PC-9 (cell line): ENCODE measurements at regions not wholly inside any gene's neighbourhood (a gene's known extent, or its start where the extent isn't known, plus 50 kb on each side); places are given as distances from the start of the nearest gene placed in this dataset.

Experiments used
- BruUV-seq: library from RNA; stranded (reverse); fragments of 400-500 nt; replicated peaks from 2 replicates; lab custom pipeline; 2021; lab: Mats Ljungman, UMichigan
- CTCF ChIA-PET: fragments of 300-600 bp; sonication (Branson Sonifier 250); formaldehyde crosslinking; loops from one replicate; lab custom pipeline; 2022; ENCODE audit warnings: antibody characterized with exemption; lab: Charles Lee
- POLR2A ChIA-PET: fragments of 300-600 bp; sonication (Branson Sonifier 250); formaldehyde crosslinking; loops from one replicate; lab custom pipeline; 2022; ENCODE audit warnings: antibody characterized with exemption; ENCODE audit not compliant: unreplicated experiment; lab: Charles Lee
- DNase-seq, 2 experiments: peaks; one replicate each; pipeline versions ENCODE4 v3.0.0 to v3.0.0-alpha.2; 2015 to 2022; ENCODE audit warnings: mixed read lengths in 1 of 2
- H2AFZ ChIP-seq: fragments of 200-600 bp; sonication (generic); 2 replicates; pipeline ENCODE4 v1.8.1; 2017; ENCODE audit warnings: antibody characterized with exemption
- H3F3A ChIP-seq: fragments of 200-600 bp; sonication (generic); 2 replicates; pipeline ENCODE4 v1.8.1; 2017; ENCODE audit warnings: antibody characterized with exemption, mild to moderate bottlenecking, low read depth; ENCODE audit not compliant: insufficient read depth
- H3K27ac ChIP-seq: fragments of 200-600 bp; sonication (generic); 2 replicates; pipeline ENCODE4 v1.6.1; 2016; ENCODE audit warnings: mixed run types
- H3K27me3 ChIP-seq: fragments of 200-600 bp; sonication (generic); 2 replicates; pipeline ENCODE4 v1.6.1; 2016; ENCODE audit warnings: low read depth, mixed run types; ENCODE audit not compliant: insufficient read depth
- H3K36me3 ChIP-seq: fragments of 200-600 bp; sonication (generic); 2 replicates; pipeline ENCODE4 v1.6.1; 2016; ENCODE audit warnings: low read depth, mixed run types
- H3K4me1 ChIP-seq: fragments of 200-600 bp; sonication (generic); replicated peaks from 2 replicates; pipeline ENCODE4 v1.6.1; 2016; ENCODE audit warnings: mixed run types; ENCODE audit not compliant: insufficient read depth
- H3K4me2 ChIP-seq: fragments of 200-600 bp; sonication (generic); 2 replicates; pipeline ENCODE4 v1.6.1; 2017; ENCODE audit warnings: mixed run types
- H3K4me3 ChIP-seq: fragments of 200-600 bp; sonication (generic); 2 replicates; pipeline ENCODE4 v1.6.1; 2016; ENCODE audit warnings: mixed run types
- H3K79me2 ChIP-seq: fragments of 200-600 bp; sonication (generic); 2 replicates; pipeline ENCODE4 v1.6.1; 2017; ENCODE audit warnings: low read depth, mixed run types
- H3K9me2 ChIP-seq: fragments of 200-600 bp; sonication (generic); 2 replicates; pipeline ENCODE4 v1.8.1; 2017; ENCODE audit warnings: mild to moderate bottlenecking; ENCODE audit not compliant: insufficient read depth
- H3K9me3 ChIP-seq: fragments of 200-600 bp; sonication (generic); 2 replicates; pipeline ENCODE4 v1.8.1; 2016; ENCODE audit warnings: low read depth; ENCODE audit not compliant: insufficient read depth
- H4K20me1 ChIP-seq: fragments of 200-600 bp; sonication (generic); 2 replicates; pipeline ENCODE4 v1.8.1; 2017; ENCODE audit not compliant: insufficient read depth
- EZH2 ChIP-seq: fragments of 200-600 bp; sonication (generic); IDR thresholded peaks from 2 replicates; pipeline ENCODE4 v1.8.0; 2017; ENCODE audit warnings: antibody characterized with exemption, low read depth
- intact Hi-C: fragments of 100-400 bp; cut with micrococcal nuclease; formaldehyde crosslinking; loops from one replicate; pipeline ENCODE4 v1.10.0; 2022; ENCODE audit not compliant: unreplicated experiment
- TF ChIP-seq, protein P1 (sequence below): fragments of 200-600 bp; sonication (generic); conservative IDR thresholded peaks from 2 replicates; pipeline ENCODE4 v1.6.1; 2017; ENCODE audit warnings: mixed run types, antibody characterized with exemption, mild to moderate bottlenecking, moderate library complexity

DNA sequence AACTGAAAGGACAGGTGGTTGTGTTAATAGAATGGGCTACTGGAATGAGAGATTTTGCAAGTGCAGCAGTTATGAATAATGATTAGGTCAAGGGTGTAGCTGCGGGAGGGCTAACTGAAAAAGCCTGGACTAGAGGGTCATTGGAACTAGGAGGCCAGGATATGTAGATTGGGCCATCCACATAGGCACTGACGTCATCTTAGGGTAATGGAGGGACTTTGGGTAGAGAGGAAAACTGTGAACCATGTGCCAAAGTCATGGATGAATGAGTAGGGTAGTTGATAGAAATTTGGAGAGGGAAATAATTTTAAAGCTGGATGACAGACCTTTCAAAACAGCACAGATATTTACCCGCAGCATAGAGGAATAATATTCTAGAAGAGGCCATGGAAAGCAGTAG, 123.6 kb upstream of the SLITRK2 start:
- DNase-seq: no peak
- no peaks in the 10 kb centered on the region; the same call in 1 of the 2 replicates for H3K9me2 ChIP-seq
- CTCF ChIA-PET: no interaction called here

DNA sequence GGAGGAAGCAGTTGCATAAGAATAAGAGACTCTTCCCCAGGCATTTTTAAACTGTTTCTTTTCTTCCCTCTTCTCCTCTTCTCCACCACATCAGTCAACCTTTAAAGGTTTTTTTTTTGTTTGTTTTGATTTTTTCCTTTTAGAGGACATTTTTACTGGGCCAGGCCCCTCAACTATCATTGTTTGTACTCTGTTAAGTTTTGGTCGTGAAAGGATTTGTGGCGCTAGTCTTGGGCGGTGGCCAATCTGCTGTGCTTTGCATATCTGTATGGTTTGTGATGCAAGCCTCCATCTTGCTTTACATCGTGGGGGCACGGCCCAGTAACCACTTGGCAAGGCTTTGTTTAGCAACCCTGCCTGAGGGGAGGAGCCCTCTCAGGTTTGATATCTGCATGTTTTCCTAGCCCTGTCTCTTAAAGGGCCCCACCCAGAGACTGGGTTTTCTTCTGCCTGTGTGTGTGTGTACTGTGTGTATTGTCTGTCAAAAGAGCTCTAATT, 101.9 kb upstream of the SLITRK2 start:
- no peak for DNase-seq
- CTCF ChIA-PET: no interaction called here
- Histone ChIP-seq H3F3A (no peaks in the 10 kb centered on the region), H3K4me2 (no peak overlapping the region), H3K9me3 (no peaks in the 10 kb centered on the region), H3K9me2 (no peaks in the 10 kb centered on the region), H4K20me1 (no peaks in the 10 kb centered on the region; the same call in 1 of the 2 replicates), H2AFZ (no peak overlapping the region), H3K27ac (no peak overlapping the region), H3K79me2 (no peaks in the 10 kb centered on the region), H3K36me3 (no peaks in the 10 kb centered on the region), H3K4me3 (no peak overlapping the region), H3K27me3 (0 out of 2 replicates have a peak, but pooled peaks cover 7% of the 10 kb centered on the region), H3K4me1 (no peaks in the 10 kb centered on the region)
- POLR2A ChIA-PET: no interaction called here
- TF ChIP-seq, protein P1, sequence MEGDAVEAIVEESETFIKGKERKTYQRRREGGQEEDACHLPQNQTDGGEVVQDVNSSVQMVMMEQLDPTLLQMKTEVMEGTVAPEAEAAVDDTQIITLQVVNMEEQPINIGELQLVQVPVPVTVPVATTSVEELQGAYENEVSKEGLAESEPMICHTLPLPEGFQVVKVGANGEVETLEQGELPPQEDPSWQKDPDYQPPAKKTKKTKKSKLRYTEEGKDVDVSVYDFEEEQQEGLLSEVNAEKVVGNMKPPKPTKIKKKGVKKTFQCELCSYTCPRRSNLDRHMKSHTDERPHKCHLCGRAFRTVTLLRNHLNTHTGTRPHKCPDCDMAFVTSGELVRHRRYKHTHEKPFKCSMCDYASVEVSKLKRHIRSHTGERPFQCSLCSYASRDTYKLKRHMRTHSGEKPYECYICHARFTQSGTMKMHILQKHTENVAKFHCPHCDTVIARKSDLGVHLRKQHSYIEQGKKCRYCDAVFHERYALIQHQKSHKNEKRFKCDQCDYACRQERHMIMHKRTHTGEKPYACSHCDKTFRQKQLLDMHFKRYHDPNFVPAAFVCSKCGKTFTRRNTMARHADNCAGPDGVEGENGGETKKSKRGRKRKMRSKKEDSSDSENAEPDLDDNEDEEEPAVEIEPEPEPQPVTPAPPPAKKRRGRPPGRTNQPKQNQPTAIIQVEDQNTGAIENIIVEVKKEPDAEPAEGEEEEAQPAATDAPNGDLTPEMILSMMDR: no peak
- no peak for TF ChIP-seq EZH2
- BruUV-seq: no TSS peak
- intact Hi-C loops: no loop called here

More for the DNA sequence above, 123.6 kb upstream of the SLITRK2 start:
- Histone ChIP-seq H3K27ac (no peak overlapping the region), H3K4me1 (no peaks in the 10 kb centered on the region), H3F3A (no peaks in the 10 kb centered on the region), H3K79me2 (no peaks in the 10 kb centered on the region), H2AFZ (no peak overlapping the region), H3K4me2 (no peak overlapping the region), H4K20me1 (no peaks in the 10 kb centered on the region), H3K4me3 (no peak overlapping the region), H3K9me3 (no peaks in the 10 kb centered on the region), H3K36me3 (no peaks in the 10 kb centered on the region), H3K27me3 (0 out of 2 replicates have a peak, but pooled peaks cover 6% of the 10 kb centered on the region)
- POLR2A ChIA-PET: no interaction called here
- no peak for TF ChIP-seq EZH2
- TF ChIP-seq, protein P1: no peak
- intact Hi-C loops: no loop called here
- no TSS peak for BruUV-seq

DNA sequence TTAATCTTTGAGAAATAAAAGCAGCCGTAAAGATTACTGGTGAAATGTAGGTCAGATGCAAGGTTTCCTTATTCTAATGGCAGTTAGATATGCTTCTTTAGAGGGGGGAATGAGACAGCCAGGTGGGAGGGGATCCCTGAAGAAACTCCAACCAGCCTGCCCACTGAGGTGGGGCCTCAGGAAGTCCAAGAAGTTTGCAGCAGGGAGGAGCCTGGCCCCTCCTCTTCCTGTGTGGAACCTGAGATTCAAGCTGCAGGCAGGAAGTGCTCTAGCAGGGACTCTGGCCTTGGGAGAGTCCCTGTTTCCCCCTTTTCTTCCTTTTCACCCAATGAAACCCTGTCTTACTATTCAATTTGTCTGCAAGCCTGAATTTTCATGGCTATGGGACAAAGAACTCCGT, 101.4 kb upstream of the SLITRK2 start:
- TF ChIP-seq, protein P1: no peak
- TF ChIP-seq EZH2: no peak
- H3K9me3 ChIP-seq: no peaks in the 10 kb centered on the region
- CTCF ChIA-PET: no interaction called here
- POLR2A ChIA-PET: no interaction called here
- H3F3A ChIP-seq: no peaks in the 10 kb centered on the region
- intact Hi-C loops: no loop called here
- H3K36me3 ChIP-seq: no peaks in the 10 kb centered on the region
- H3K27me3 ChIP-seq: 0 out of 2 replicates have a peak, but pooled peaks cover 7% of the 10 kb centered on the region
- DNase-seq: no peak
- no peaks in the 10 kb centered on the region for H3K79me2 ChIP-seq
- H3K9me2 ChIP-seq: no peaks in the 10 kb centered on the region
- H3K27ac ChIP-seq: no peak overlapping the region
- no peak overlapping the region for H3K4me2 ChIP-seq
- H3K4me3 ChIP-seq: no peak overlapping the region
- H2AFZ ChIP-seq: no peak overlapping the region
- no peaks in the 10 kb centered on the region for H3K4me1 ChIP-seq
- BruUV-seq: no TSS peak
- H4K20me1 ChIP-seq: no peaks in the 10 kb centered on the region; the same call in 1 of the 2 replicates
